Ovary (tissue), 7 donors: ENCODE measurements at regions not wholly inside any gene's neighbourhood (a gene's known extent, or its start where the extent isn't known, plus 50 kb on each side); places are given as distances from the start of the nearest gene placed in this dataset.
"Not testable (repeated sequence)": the region's sequence is repeated elsewhere in the genome, so short reads cannot be mapped to it uniquely, and the experiment has no call there.

Source experiments
- DNase-seq, 5 donors: peaks; one replicate each; pipeline ENCODE4 v3.0.0-alpha.2; 2019 to 2020
- H3K27ac ChIP-seq, 2 donors: fragments of 200-600 bp; one replicate each; pipeline versions ENCODE4 v1.5.1 to v1.8.0; 2019 to 2022
- H3K27me3 ChIP-seq: fragments of 200-600 bp; one replicate; pipeline ENCODE4 v1.8.0; 2022
- H3K36me3 ChIP-seq: fragments of 200-600 bp; sonication (generic); one replicate; pipeline ENCODE4 v1.5.1; 2019
- H3K4me1 ChIP-seq: one replicate; pipeline ENCODE4 v1.8.1; 2013; ENCODE audit warnings: mild to moderate bottlenecking, moderate library complexity; ENCODE audit not compliant: insufficient read depth
- H3K4me3 ChIP-seq: fragments of 200-600 bp; sonication (generic); one replicate; pipeline ENCODE4 v1.5.1; 2017
- H3K9me3 ChIP-seq, 2 donors: fragments of 200-600 bp in 1 of 2; sonication (generic) in 1 of 2; one replicate each; pipeline versions ENCODE4 v1.5.1 to v1.8.1; 2013 to 2019; ENCODE audit warnings: mild to moderate bottlenecking in 1 of 2, moderate library complexity in 1 of 2
- CTCF ChIP-seq, 3 donors: fragments of 450-650 bp in 2 of 3; fragments of 200-600 bp in 1 of 3; IDR thresholded peaks; one replicate each; pipeline versions ENCODE4 v1.5.1 to v1.8.0; 2016 to 2022; ENCODE audit warnings: antibody characterized with exemption in 3 of 3, mild to moderate bottlenecking in 1 of 3
- EP300 ChIP-seq: sonication (generic); formaldehyde crosslinking; IDR thresholded peaks from one replicate; pipeline ENCODE4 v1.6.1; 2017; ENCODE audit warnings: antibody characterized with exemption
- POLR2A ChIP-seq: fragments of 450-650 bp; IDR thresholded peaks from one replicate; pipeline ENCODE4 v1.6.1; 2017; ENCODE audit warnings: antibody characterized with exemption, mild to moderate bottlenecking, moderate library complexity
- WGBS, 3 donors: extraction: QIAGEN DNeasy Blood & Tissue Kit in 1 of 3; methylation state at CpG; one replicate each; pipeline versions ENCODE4 v1.1.5 to v1.1.7; 2013 to 2017; 5-methylcytosine and 5-hydroxymethylcytosine counted together
- intact Hi-C, 4 donors: fragments of 100-400 bp; cut with DNase I; formaldehyde crosslinking; loops; one replicate each; pipeline versions ENCODE4 v1.11.0 to v1.15.1; 2022 to 2023
- donor health status: DM: no; HTN: no; CAD: no; lungs with moderate emphysema.
- donor health status: DM: no; HTN: no; CAD: no.
- donor health status: Bipolar disorder and iron deficiency.
- donor health status: DM: no; HTN: no; CAD: no.
- donor health status: DM: yes; HTN: yes; CAD: no.

- H3K36me3 ChIP-seq: no peaks in the 10 kb centered on the region
- no peak overlapping the region for H3K4me3 ChIP-seq
- intact Hi-C loops: no loop called here
- TF ChIP-seq CTCF (IDR thresholded peaks at IDR 0.05) (no peak), POLR2A (no peak), EP300 (no peak)
- WGBS, 3 donors: 73 to 79% (median 75%) methylated on average over 4 of the region's 4 CpGs
- no peaks in the 10 kb centered on the region for H3K9me3 ChIP-seq
- H3K27me3 ChIP-seq: no peaks in the 10 kb centered on the region
- H3K4me1 ChIP-seq: no peaks in the 10 kb centered on the region
- no peak for DNase-seq
- no peak overlapping the region for H3K27ac ChIP-seq
Measured at GRCh38 chr14:22177870-22178269, 411.2 kb downstream of the DAD1 start.

- Histone ChIP-seq H3K4me1 (no peaks in the 10 kb centered on the region), H3K27ac (no peak overlapping the region), H3K9me3 (no peaks in the 10 kb centered on the region), H3K4me3 (no peak overlapping the region), H3K36me3 (no peaks in the 10 kb centered on the region), H3K27me3 (no peaks in the 10 kb centered on the region)
- TF ChIP-seq POLR2A: no peak
- no peak for TF ChIP-seq CTCF (IDR thresholded peaks at IDR 0.05)
- no peak for TF ChIP-seq EP300
- 62 to 84% (median 78%) methylated on average over 1 of the region's 1 CpG for WGBS, 3 donors
- no peak for DNase-seq
- intact Hi-C loops: no loop called here
Measured at GRCh38 chr14:22176957-22177356, 412.1 kb downstream of the DAD1 start.

- WGBS, 3 donors: 79 to 90% (median 86%) methylated on average over 1 of the region's 1 CpG
- intact Hi-C loops, H3K36me3 ChIP-seq, H3K27ac ChIP-seq, H3K4me1 ChIP-seq, H3K9me3 ChIP-seq, H3K27me3 ChIP-seq, DNase-seq, H3K4me3 ChIP-seq: not testable (repeated sequence)
Measured at GRCh38 chr14:22175278-22175558, 413.8 kb downstream of the DAD1 start.

DNA sequence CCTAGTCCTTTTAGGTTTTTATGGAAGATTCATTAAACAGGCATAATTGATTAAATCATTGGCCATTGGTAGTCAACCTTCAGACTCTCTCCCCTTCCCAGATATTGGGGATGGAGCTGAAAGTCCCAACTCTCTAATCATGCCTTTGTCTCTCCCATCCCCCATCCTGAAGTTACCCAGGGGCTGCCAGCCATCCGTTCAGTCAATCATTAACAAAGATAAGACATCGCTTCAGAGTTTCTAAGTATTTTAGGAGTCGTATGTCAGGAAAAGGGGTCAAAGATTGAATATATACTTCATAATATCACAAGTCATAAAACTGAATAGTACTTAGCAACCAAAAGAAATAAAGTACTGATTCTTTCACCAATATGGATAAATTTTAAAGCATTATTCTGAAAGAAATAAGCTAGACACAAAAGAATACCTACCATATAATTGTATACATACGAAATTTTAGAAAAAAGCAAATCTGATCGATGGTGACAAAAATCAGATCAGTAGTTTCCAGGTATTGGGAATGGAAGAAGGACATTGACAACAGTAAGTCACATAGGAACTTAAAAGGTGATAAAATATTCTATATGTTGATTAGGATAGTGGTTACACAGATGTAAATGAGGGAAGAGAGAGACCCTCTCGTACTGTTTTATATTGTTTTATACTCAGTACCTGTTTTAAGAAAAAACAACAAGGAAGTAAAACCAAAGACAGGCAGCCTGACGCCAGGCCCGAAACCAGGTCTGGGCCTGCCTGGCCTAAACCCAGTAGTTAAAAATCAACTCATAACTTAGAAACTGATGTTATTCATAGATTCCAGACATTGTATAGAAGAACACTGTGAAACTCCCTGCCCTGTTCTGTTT is 414.4 kb downstream of the DAD1 start:
- no peaks in the 10 kb centered on the region for H3K36me3 ChIP-seq
- 69 to 81% (median 79%) methylated on average over 8 of the region's 8 CpGs for WGBS, 3 donors

More for the DNA sequence above, 414.4 kb downstream of the DAD1 start:
- Histone ChIP-seq H3K4me1 (no peaks in the 10 kb centered on the region), H3K27me3 (no peaks in the 10 kb centered on the region), H3K27ac (no peak overlapping the region), H3K9me3 (no peaks in the 10 kb centered on the region), H3K4me3 (no peak overlapping the region)
- TF ChIP-seq EP300: no peak
- no peak for TF ChIP-seq CTCF (IDR thresholded peaks at IDR 0.05)
- TF ChIP-seq POLR2A: no peak
- no peak for DNase-seq
- intact Hi-C loops: no loop called here
